ENCODE measurements at regions not wholly inside any gene's neighbourhood (a gene's known extent, or its start where the extent isn't known, plus 50 kb on each side); places are given as distances from the start of the nearest gene placed in this dataset.

DNA sequence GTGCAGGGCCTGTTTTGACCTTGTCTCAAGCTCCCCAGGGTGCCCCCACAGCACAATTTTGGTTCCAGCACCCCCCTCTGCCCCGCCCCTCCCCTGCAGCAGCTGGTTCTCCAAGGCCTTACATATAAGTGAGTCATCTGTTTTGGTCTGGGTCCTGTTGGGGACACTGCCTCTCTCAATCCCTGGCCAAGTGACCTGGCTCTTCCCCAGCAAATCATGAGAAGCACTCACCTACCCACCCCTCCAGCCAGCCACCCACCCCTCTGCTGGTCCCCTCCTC, 90.5 kb downstream of the INHBB start:
- Histone ChIP-seq H3K27ac (ENCODE audit: low read depth in 1 of 3, low read length in 2 of 3) (no peak overlapping the region), H3K27me3 (ENCODE audit: control insufficient read depth in 3 of 3, insufficient read depth in 3 of 3, low read length in 3 of 3) (peaks cover 0 to 19% (median 10%) of the 10 kb centered on the region in 3 donors), H3K4me3 (ENCODE audit: low read depth in 1 of 3, low read length in 3 of 3) (no peak overlapping the region), H3K9me3 (ENCODE audit: control insufficient read depth in 2 of 2, insufficient read depth in 1 of 2, low read depth in 1 of 2, low read length in 1 of 2) (no peaks in the 10 kb centered on the region), H3K4me1 (ENCODE audit: control insufficient read depth in 3 of 3, insufficient read depth in 2 of 3, low read depth in 1 of 3, low read length in 2 of 3) (peaks cover 0 to 10% (median 0%) of the 10 kb centered on the region in 3 donors), H3K36me3 (ENCODE audit: control insufficient read depth in 3 of 3, insufficient read depth in 2 of 3, low read depth in 1 of 3, low read length in 3 of 3) (no peaks in the 10 kb centered on the region)
- FAIRE-seq (no peak), DNase-seq (no peak)
- 68 to 82% (median 80%) methylated on average over 1 of the region's 1 CpG for WGBS, 3 donors

DNA sequence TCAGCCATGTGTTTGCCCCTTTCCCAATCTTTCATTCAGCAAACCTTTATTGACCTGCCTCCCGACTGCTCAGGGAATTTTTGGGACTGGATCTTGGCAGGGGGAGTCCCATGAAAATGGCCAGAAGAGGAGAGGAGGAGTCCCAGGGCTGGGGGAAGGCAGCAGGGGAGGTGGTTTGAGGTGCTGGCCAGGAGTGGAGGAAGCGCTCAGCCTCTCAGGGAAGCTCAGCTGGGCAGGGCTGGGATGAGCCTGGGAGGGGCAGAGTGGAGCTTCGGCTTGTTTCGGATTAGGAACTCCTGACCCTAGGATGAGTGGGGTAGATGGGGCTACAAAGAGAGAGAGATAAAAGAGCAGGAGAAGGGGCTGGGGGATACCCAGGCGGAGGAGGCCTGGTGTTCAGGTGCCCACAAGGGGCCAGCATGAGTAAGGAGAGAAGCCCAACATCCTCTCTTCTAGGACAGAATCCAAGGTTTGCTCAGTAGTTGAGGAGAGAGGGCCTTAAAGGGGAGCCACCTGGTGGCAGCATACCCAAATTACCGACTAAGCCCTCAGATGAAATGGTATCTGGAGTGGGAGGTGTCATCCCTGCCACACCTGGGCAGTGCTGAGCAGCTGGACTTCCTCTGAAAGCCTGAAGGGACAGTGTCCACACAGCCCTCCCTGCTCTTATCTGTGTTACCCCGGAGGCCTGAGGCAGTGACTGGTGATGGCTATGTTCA, 91.1 kb downstream of the INHBB start:
- no peaks in the 10 kb centered on the region for H3K9me3 ChIP-seq (ENCODE audit: control insufficient read depth in 2 of 2, insufficient read depth in 1 of 2, low read depth in 1 of 2, low read length in 1 of 2)
- FAIRE-seq, result no peak

DNA sequence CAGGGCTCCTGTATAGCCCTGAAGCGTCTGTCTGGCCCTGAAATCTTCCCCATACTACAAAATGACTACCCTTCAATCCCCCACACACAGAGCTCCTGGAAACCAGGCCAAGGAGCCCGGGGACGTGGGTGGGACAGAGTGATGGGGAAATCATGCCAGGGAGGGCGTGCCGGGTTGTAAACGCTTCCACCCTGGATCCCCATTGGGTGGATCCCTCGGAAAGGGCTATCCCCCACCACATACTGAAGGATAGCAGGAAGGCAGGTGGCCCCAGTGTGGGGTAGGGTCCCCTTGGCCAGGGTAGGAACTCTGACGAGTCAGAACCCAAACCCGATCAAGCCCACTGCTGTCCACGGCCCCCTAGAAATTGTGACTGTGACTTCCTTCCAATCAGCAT, 91.7 kb downstream of the INHBB start:
- Histone ChIP-seq H3K9me3 (ENCODE audit: control insufficient read depth in 2 of 2, insufficient read depth in 1 of 2, low read depth in 1 of 2, low read length in 1 of 2) (no peaks in the 10 kb centered on the region), H3K4me3 (ENCODE audit: low read depth in 1 of 3, low read length in 3 of 3) (no peak overlapping the region), H3K27me3 (ENCODE audit: control insufficient read depth in 3 of 3, insufficient read depth in 3 of 3, low read length in 3 of 3) (peaks cover 0 to 32% (median 10%) of the 10 kb centered on the region in 3 donors), H3K27ac (ENCODE audit: low read depth in 1 of 3, low read length in 2 of 3) (no peak overlapping the region), H3K4me1 (ENCODE audit: control insufficient read depth in 3 of 3, insufficient read depth in 2 of 3, low read depth in 1 of 3, low read length in 2 of 3) (peaks cover 0 to 21% (median 0%) of the 10 kb centered on the region in 3 donors), H3K36me3 (ENCODE audit: control insufficient read depth in 3 of 3, insufficient read depth in 2 of 3, low read depth in 1 of 3, low read length in 3 of 3) (no peaks in the 10 kb centered on the region)
- FAIRE-seq, result no peak
- 60 to 78% (median 67%) methylated on average over 10 of the region's 10 CpGs for WGBS, 3 donors
- no peak for DNase-seq

More for the DNA sequence above, 91.1 kb downstream of the INHBB start:
- peaks cover 0 to 26% (median 10%) of the 10 kb centered on the region in 3 donors for H3K27me3 ChIP-seq (ENCODE audit: control insufficient read depth in 3 of 3, insufficient read depth in 3 of 3, low read length in 3 of 3)
- DNase-seq, result peak; percentile 35 to 42
- H3K4me3 ChIP-seq (ENCODE audit: low read depth in 1 of 3, low read length in 3 of 3), result no peak overlapping the region
- H3K27ac ChIP-seq (ENCODE audit: low read depth in 1 of 3, low read length in 2 of 3), result no peak overlapping the region
- no peaks in the 10 kb centered on the region for H3K36me3 ChIP-seq (ENCODE audit: control insufficient read depth in 3 of 3, insufficient read depth in 2 of 3, low read depth in 1 of 3, low read length in 3 of 3)
- H3K4me1 ChIP-seq (ENCODE audit: control insufficient read depth in 3 of 3, insufficient read depth in 2 of 3, low read depth in 1 of 3, low read length in 2 of 3), result peaks cover 0 to 16% (median 0%) of the 10 kb centered on the region in 3 donors
- 62 to 76% (median 73%) methylated on average over 7 of the region's 7 CpGs for WGBS, 3 donors

DNA sequence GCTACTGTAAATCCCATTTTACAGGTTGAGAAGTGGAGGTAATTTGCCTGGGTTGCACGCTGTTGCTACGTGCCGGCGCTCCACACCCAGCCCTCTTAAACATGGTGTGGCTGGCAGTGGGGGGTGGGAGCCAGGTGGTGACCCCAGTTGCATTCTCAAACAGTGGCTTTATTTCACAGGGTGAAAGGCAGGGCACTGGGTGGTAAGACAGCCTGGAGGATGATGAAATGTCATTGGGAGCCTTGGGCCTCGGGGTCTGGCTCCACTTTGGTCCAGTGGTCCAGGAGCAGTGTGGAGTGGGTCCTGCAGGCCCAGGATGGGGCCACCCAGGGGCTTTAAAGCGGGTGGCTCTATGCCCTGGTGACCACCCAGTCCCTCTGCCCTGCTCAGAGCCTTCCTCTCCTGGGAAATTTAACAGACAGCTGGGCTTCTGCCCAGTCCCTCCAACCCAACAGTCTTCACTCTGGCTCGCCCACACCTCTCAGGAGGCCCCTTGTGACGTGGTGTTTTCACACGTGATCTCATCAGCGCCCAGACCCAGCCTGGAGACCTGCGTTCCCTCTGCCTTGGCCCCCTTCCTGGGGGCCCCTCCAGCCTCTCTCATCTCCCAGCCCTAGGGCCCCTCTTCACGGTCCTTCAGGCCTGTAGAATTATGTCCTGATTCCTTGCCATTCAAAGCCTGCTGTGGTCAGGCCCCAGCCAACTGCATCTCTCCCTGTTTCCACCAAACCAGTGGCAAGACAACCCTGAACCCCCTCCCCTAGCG, 92.5 kb downstream of the INHBB start:
- Histone ChIP-seq H3K36me3 (ENCODE audit: control insufficient read depth in 3 of 3, insufficient read depth in 2 of 3, low read depth in 1 of 3, low read length in 3 of 3) (no peaks in the 10 kb centered on the region), H3K4me1 (ENCODE audit: control insufficient read depth in 3 of 3, insufficient read depth in 2 of 3, low read depth in 1 of 3, low read length in 2 of 3) (peaks cover 0 to 23% (median 0%) of the 10 kb centered on the region in 3 donors), H3K27ac (ENCODE audit: low read depth in 1 of 3, low read length in 2 of 3) (no peak overlapping the region), H3K9me3 (ENCODE audit: control insufficient read depth in 2 of 2, insufficient read depth in 1 of 2, low read depth in 1 of 2, low read length in 1 of 2) (no peaks in the 10 kb centered on the region), H3K27me3 (ENCODE audit: control insufficient read depth in 3 of 3, insufficient read depth in 3 of 3, low read length in 3 of 3) (peaks cover 0 to 34% (median 10%) of the 10 kb centered on the region in 3 donors), H3K4me3 (ENCODE audit: low read depth in 1 of 3, low read length in 3 of 3) (no peak overlapping the region)
- WGBS, 3 donors, result 83 to 90% (median 84%) methylated on average over 13 of the region's 13 CpGs
- FAIRE-seq (no peak), DNase-seq (no peak)

DNA sequence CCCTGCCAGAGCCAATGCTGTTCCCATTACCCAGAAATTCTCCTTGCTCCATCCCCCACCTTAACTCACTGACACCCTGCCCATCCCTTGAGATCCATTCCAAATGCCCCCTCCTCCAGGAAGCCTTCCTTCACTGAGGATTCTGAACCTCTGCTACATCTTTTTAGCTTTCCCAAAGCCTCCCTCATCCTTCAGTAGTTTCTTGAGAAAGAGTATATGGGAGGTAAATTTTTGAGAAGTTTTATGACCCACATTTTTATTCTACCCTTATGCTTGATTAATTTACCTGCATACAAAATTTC, 93.1 kb downstream of the INHBB start:
- Histone ChIP-seq H3K9me3 (ENCODE audit: control insufficient read depth in 2 of 2, insufficient read depth in 1 of 2, low read depth in 1 of 2, low read length in 1 of 2) (no peaks in the 10 kb centered on the region), H3K4me1 (ENCODE audit: control insufficient read depth in 3 of 3, insufficient read depth in 2 of 3, low read depth in 1 of 3, low read length in 2 of 3) (peaks cover 0 to 23% (median 0%) of the 10 kb centered on the region in 3 donors), H3K27me3 (ENCODE audit: control insufficient read depth in 3 of 3, insufficient read depth in 3 of 3, low read length in 3 of 3) (peaks cover 0 to 38% (median 13%) of the 10 kb centered on the region in 3 donors), H3K36me3 (ENCODE audit: control insufficient read depth in 3 of 3, insufficient read depth in 2 of 3, low read depth in 1 of 3, low read length in 3 of 3) (no peaks in the 10 kb centered on the region), H3K4me3 (ENCODE audit: low read depth in 1 of 3, low read length in 3 of 3) (no peak overlapping the region), H3K27ac (ENCODE audit: low read depth in 1 of 3, low read length in 2 of 3) (no peak overlapping the region)
- FAIRE-seq (no peak), DNase-seq (no peak)

DNA sequence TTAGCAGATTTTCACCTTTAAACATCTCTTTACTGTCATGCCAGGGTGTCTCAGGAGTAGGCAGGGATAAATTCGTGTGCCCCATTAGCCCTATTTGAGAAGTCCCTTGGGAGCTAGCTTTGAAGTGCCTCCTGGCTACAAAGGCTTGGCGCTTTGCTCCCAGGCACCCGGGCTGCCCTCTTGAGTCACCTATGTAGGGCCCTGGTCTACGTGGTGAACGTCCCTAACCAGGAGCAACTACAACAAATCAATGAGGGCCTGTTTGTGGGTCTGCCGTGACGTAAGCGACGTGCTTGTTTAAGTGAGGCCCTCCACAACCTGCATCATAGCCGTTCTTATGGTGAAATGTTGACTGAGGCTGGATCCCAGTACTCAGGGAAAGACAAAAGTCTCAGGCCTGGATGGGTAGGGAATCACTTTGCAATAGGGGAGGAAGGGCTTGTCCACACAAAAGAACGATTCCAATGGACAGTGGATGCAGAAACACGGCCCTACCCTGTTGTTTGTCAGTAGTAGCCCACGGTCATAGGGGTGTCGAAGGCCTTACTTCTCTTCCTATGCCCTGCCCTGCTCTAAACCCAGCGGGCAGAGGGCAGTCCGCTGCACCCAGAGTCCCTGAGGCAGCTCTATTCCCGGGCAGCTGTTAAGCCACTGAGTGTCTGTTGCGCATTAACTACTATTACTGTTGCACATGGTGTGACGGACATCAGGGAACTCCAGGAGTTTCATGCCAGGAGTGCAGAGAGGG, 93.9 kb downstream of the INHBB start:
- DNase-seq (peak in 1 of 2 donors; percentile 33), FAIRE-seq (no peak)
- Histone ChIP-seq H3K9me3 (ENCODE audit: control insufficient read depth in 2 of 2, insufficient read depth in 1 of 2, low read depth in 1 of 2, low read length in 1 of 2) (no peaks in the 10 kb centered on the region), H3K4me3 (ENCODE audit: low read depth in 1 of 3, low read length in 3 of 3) (no peak overlapping the region), H3K27me3 (ENCODE audit: control insufficient read depth in 3 of 3, insufficient read depth in 3 of 3, low read length in 3 of 3) (peaks cover 0 to 39% (median 13%) of the 10 kb centered on the region in 3 donors), H3K4me1 (ENCODE audit: control insufficient read depth in 3 of 3, insufficient read depth in 2 of 3, low read depth in 1 of 3, low read length in 2 of 3) (peaks cover 0 to 23% (median 0%) of the 10 kb centered on the region in 3 donors), H3K27ac (ENCODE audit: low read depth in 1 of 3, low read length in 2 of 3) (no peak overlapping the region), H3K36me3 (ENCODE audit: control insufficient read depth in 3 of 3, insufficient read depth in 2 of 3, low read depth in 1 of 3, low read length in 3 of 3) (no peaks in the 10 kb centered on the region)
- 72 to 83% (median 75%) methylated on average over 19 of the region's 19 CpGs for WGBS, 3 donors

DNA sequence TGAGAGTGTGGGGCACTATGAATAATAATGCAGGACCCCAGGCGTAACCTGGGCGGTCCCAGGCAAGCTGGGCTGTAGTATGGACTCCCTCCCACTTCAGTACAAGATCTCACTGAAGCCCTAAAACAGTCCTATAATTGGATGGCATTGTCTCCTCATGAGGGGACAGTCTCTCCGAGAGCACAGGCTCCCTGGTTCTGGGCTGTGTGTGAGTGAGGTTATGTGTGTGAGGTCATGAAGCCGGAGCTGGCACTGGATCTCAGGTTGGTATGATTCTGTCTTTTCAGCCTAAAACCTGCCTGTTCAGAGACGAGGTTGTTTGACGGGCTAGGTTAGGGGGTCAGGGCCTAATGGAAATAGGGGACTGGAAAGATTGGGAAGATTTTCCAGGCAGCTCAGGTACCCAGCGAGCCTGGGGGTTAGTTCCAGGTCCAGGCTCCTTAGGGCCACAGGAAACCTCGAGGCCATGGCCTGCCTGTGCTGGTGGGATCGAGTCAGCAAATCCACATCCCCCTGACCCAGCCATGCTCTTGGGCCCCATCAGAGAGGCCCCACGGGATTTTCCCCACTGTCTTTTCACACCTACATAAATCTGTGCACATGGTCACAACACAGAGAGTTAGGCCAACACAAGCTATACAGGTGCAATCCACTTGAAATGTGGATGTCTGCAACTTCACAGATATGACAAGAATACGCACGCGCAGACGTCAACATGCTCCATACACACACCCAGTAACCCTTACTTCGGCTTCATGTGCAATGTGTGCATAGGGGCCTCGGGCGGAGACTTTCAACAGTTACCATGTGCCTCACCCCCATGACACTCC, 94.8 kb downstream of the INHBB start:
- H3K4me3 ChIP-seq (ENCODE audit: low read depth in 1 of 3, low read length in 3 of 3), result no peak overlapping the region
- H3K9me3 ChIP-seq (ENCODE audit: control insufficient read depth in 2 of 2, insufficient read depth in 1 of 2, low read depth in 1 of 2, low read length in 1 of 2), result no peaks in the 10 kb centered on the region
- WGBS, 3 donors, result 88 to 91% (median 88%) methylated on average over 17 of the region's 17 CpGs
- H3K27me3 ChIP-seq (ENCODE audit: control insufficient read depth in 3 of 3, insufficient read depth in 3 of 3, low read length in 3 of 3), result peaks cover 0 to 39% (median 13%) of the 10 kb centered on the region in 3 donors
- FAIRE-seq (no peak), DNase-seq (no peak)
- no peaks in the 10 kb centered on the region for H3K36me3 ChIP-seq (ENCODE audit: control insufficient read depth in 3 of 3, insufficient read depth in 2 of 3, low read depth in 1 of 3, low read length in 3 of 3)
- H3K27ac ChIP-seq (ENCODE audit: low read depth in 1 of 3, low read length in 2 of 3), result no peak overlapping the region
- peaks cover 0 to 23% (median 0%) of the 10 kb centered on the region in 3 donors for H3K4me1 ChIP-seq (ENCODE audit: control insufficient read depth in 3 of 3, insufficient read depth in 2 of 3, low read depth in 1 of 3, low read length in 2 of 3)

DNA sequence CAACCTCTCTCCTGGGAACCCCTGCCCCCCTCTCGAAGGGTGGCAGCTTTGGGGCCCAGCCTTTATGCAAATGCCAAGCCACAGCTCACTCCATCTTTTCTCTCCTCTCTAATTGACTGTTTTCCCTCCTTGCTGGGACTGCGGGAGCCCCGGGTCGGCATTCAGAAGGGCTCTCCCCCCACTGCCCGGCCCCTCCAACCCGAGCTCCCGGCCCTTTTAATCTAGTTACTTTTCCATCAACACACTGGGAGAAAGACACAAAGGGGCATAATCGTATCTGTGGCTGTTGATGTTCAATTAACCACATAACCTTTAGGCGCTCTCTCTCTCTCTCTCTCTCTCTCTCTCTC, 95.4 kb downstream of the INHBB start:
- peaks cover 0 to 23% (median 0%) of the 10 kb centered on the region in 3 donors for H3K4me1 ChIP-seq (ENCODE audit: control insufficient read depth in 3 of 3, insufficient read depth in 2 of 3, low read depth in 1 of 3, low read length in 2 of 3)
- H3K9me3 ChIP-seq (ENCODE audit: control insufficient read depth in 2 of 2, insufficient read depth in 1 of 2, low read depth in 1 of 2, low read length in 1 of 2), result no peaks in the 10 kb centered on the region
- H3K4me3 ChIP-seq (ENCODE audit: low read depth in 1 of 3, low read length in 3 of 3), result no peak overlapping the region
- FAIRE-seq (no peak), DNase-seq (no peak)
- no peaks in the 10 kb centered on the region for H3K36me3 ChIP-seq (ENCODE audit: control insufficient read depth in 3 of 3, insufficient read depth in 2 of 3, low read depth in 1 of 3, low read length in 3 of 3)
- no peak overlapping the region for H3K27ac ChIP-seq (ENCODE audit: low read depth in 1 of 3, low read length in 2 of 3)
- 68 to 79% (median 75%) methylated on average over 9 of the region's 9 CpGs for WGBS, 3 donors
- peaks cover 0 to 39% (median 13%) of the 10 kb centered on the region in 3 donors for H3K27me3 ChIP-seq (ENCODE audit: control insufficient read depth in 3 of 3, insufficient read depth in 3 of 3, low read length in 3 of 3)
